Muscle of arm (tissue), 1 donor: ENCODE measurements at regions not wholly inside any gene's neighbourhood (a gene's known extent, or its start where the extent isn't known, plus 50 kb on each side); places are given as distances from the start of the nearest gene placed in this dataset.

Source experiments
- DNase-seq: peaks from one replicate; pipeline ENCODE4 v3.0.0-alpha.2; 2013

- no peak for DNase-seq
Observed at GRCh38 chr3:73955494-73956070, 330.8 kb upstream of the PDZRN3 start.

DNA sequence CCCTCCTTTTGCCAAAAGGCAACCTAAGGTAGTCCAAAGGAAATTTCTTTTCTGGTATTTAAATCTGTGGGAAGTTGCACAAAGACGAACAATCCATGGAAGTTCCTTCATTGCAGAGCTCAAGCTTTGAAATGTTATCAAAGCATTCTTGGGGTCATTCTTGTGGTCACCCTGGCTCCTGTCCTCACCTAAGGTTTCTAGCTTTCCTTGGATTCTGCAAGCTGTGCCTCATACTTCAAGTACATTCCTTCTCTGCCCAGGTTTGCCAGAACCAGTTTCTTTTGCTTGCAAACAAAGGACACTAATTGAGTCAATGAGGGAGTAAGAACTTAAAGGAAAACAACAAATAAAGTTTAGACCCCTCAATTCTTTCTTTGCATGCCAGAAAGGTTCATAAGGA lies 329.8 kb upstream of the PDZRN3 start:
- no peak for DNase-seq

DNA sequence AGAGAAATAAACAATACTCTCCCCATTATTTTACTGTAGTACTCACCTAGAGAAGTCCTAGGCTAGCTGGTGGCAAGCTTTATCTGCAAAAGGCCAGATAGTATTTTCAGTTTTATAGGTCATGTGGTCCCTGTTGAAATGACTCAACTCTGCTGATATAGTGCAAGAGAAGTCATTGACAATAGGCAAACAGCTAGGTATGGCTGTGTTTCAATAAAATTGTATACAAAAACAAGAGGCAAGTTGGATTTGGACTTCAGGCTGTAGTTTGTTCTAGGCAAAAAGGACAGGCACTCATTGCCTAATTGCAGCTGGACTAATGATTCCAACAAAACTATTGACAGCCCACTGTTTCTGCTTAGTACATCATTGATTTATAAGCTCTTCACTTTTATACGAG lies 328.0 kb upstream of the PDZRN3 start:
- no peak for DNase-seq

GRCh38 chr3:73950865-73951558 lies 326.3 kb upstream of the PDZRN3 start:
- DNase-seq = no peak

- no peak for DNase-seq
Observed at GRCh38 chr3:73945541-73945940, 320.8 kb upstream of the PDZRN3 start.

GRCh38 chr3:73939985-73940384 lies 315.2 kb upstream of the PDZRN3 start:
- no peak for DNase-seq

DNA sequence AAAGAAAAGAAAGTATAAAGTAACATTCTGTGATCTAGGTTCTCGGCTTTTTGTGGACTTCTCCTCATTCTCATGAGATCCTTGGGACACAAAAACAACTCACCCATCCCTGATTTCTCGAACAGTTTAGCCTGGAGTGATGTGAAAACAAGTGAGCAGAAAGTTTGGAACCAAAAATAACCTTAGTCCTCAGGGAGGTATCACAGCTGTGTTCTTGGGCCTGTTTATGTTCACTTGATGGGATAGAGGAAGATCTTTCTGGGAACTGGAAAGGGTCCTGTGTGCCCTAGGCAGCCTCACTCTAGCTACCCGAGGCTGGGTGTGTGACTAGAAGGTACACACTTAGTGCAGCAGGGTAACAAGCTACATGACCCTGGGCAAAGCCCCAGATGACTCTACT lies 308.8 kb upstream of the PDZRN3 start:
- DNase-seq = peak; percentile 14

DNA sequence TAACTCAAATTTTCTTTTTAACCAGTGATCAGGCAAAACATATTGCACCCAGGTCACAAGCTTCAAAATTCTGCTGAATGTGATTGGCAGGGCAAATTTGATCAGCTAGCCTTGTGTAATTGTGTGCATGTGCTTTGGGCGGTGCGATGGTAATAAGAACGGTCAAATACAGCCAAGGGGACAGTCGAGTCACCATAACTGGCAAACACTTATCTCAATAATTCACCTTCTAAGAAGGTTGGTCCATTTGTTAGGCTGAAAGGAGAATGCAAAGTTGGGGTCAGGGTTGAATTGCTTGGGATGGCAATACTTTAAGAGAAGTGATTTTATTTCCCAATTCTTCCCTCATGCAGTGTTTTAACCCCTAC lies 302.4 kb upstream of the PDZRN3 start:
- DNase-seq = no peak

DNA sequence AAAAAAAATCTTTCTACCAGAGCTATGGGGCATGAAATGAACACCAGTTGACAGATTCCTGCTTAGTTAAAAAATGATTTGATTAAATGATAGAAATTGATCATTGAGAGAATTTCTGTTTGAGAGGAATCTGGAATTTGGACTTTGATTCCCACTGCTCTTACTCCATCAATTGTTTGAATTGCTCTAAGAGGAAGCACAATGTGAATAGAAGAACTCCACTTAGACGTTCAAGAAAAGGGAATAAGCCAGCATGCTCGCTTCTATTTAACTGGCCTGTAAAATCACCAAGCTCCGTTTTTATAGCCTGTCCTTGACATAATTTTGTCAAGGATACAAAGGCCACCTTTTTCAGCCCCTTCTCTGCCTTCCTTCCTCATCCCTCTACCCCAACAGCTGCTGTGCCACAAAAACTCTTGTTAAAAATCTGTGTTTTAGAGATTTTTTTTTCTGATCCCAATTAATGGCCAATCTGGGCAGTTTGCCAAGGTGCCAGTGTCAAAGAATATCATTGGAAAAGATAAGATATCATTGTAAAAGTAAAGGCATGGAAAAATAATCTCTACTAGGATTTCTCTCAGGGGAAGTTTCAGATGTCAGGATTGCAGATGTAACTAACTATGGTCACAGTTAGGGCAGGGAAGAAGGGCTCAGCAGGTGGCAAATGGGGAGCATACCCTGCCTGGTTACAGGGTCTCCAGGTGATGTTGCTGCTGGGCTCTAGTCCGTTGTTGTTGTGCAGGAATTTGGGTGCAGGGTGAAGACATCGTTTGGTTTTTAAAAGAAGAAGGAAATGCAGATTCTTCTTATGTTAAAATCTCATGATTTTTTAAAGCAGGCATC lies 301.8 kb upstream of the PDZRN3 start:
- DNase-seq = no peak

DNA sequence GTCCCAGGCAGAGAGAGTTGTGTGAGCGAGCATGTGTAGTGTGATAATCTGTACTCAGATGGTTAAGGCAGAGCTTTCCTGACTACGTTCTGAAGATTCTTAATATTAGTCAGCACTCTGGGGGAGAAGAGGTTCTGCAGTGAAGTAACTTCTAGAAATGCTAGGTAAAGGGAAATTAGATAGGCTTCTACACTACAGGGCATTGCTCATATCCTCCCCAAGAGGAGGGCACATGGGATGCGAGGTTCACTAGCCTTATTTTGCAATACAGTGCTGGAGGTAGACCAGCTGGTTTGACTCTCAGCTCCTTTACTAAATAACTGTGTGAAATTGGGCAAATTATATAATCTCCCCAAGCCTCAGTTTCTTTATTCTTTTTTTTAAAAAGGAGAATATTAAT lies 300.3 kb upstream of the PDZRN3 start:
- DNase-seq = no peak

DNA sequence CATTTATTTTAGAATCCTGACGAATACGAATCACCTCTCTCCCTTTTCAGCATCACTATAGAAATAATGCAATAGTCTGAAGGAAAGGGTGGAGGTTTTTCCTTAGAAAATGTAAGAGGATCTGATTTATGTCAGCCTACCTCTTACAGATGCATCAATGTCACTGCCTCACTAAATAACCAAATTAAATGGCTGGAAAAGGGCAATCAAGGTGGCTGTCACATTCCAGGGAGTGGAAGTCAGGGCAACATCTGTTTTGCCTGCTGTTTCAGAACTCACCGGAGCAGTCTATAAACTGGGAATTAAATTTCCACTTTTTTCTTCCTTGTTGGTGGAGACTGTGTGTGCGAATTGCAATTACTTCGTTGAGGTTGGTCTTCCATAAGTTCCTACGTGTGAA lies 299.3 kb upstream of the PDZRN3 start:
- DNase-seq = no peak

DNA sequence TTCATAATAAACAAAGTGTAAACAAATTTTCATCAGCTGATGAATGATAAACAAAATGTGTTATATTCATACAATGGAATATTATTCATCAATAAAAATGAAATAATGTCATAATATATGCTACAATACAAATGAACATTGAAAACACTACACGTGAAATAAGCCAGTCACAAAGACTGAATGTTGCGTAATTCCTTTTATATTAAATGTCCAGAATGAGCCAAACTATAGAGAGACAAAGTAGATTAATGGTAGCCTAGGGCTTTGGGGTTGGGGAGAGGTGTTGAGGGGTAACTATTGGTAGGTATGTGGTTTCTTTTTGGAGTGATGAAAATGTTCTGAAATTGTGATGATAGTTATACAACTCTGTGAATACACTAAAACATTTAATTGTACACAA lies 292.9 kb upstream of the PDZRN3 start:
- no peak for DNase-seq

GRCh38 chr3:73915886-73916285 lies 291.1 kb upstream of the PDZRN3 start:
- DNase-seq = no peak

- DNase-seq = no peak
Observed at GRCh38 chr3:73908218-73908617, 283.5 kb upstream of the PDZRN3 start.

GRCh38 chr3:73901686-73902085 lies 276.9 kb upstream of the PDZRN3 start:
- no peak for DNase-seq

DNA sequence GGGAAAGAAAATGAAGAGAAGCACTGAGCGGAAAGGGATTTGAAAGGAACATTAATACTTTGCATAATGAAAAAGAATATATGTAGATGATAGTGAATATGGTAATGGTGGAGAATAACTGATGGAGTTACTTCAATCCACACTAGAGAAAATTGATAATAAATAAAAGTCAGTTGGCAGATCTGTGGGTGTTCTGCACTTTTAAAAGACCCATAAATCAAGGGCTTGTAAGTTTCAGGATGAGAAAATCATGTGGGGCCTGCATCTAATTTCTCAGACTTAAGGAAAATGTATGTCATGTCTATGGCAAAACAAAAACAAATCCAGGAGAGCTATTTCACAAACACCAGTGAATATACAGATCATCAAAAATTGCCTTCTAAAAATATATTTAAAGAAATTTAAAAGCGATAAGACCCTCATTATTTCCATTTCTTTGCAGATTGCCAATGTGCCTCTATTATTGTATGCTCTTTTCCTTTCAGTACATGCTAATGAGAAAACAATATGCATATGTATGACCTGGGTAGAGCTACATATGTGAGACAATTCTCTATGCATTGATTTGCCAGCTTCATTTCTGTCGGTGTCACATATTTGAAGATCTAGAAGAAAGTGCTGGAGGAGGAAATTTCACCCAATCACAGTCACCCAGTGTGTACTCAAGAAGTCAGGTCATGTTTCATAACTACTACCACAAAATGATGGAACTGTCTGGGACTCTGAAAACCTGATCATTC lies 269.9 kb upstream of the PDZRN3 start:
- no peak for DNase-seq

- DNase-seq = no peak
Observed at GRCh38 chr3:73893089-73893488, 268.3 kb upstream of the PDZRN3 start.

DNA sequence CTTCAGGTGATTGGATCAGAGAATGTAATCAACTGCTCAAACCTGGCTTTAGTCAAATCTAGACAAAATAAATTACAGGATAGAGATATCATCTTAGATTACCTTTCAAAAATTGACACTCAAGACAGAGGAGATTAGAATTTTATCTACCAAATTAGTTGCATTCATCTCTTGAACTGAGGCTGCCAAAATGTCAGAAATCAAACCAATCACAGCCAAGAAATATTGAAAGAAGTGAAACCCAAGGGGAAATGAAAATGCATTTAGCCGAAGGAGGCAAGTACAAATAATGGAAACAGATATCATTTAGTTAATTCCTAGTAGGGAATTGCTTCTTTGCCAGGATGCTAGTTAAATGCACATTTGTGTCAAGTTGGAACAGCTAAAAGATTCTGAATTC lies 261.1 kb upstream of the PDZRN3 start:
- DNase-seq = no peak

GRCh38 chr3:73884361-73884760 lies 259.6 kb upstream of the PDZRN3 start:
- no peak for DNase-seq

GRCh38 chr3:73883497-73883896 lies 258.8 kb upstream of the PDZRN3 start:
- no peak for DNase-seq

- no peak for DNase-seq
Observed at GRCh38 chr3:73874606-73875369, 250.0 kb upstream of the PDZRN3 start.

- no peak for DNase-seq
Observed at GRCh38 chr3:73874161-73874560, 249.4 kb upstream of the PDZRN3 start.
